NCI-H345 (cell line): ENCODE measurements at regions not wholly inside any gene's neighbourhood (a gene's known extent, or its start where the extent isn't known, plus 50 kb on each side); places are given as distances from the start of the nearest gene placed in this dataset.
"Not testable (repeated sequence)": the region's sequence is repeated elsewhere in the genome, so short reads cannot be mapped to it uniquely, and the experiment has no call there.

Source experiments
- DNase-seq: peaks from one replicate; lab custom pipeline; 2025; lab: John Stamatoyannopoulos, UW

GRCh38 chr2:180540761-180541160 is 439.6 kb upstream of the UBE2E3 start:
- DNase-seq: no peak

- no peak for DNase-seq
These were observed 440.9 kb upstream of the UBE2E3 start for GRCh38 chr2:180539541-180539940.

GRCh38 chr2:180535289-180535688 is 445.1 kb upstream of the UBE2E3 start:
- DNase-seq: no peak

GRCh38 chr2:180531787-180532186 is 448.6 kb upstream of the UBE2E3 start:
- not testable (repeated sequence) for DNase-seq

GRCh38 chr2:180524499-180524898 is 455.9 kb upstream of the UBE2E3 start:
- DNase-seq: no peak

- no peak for DNase-seq
These were observed 456.6 kb upstream of the UBE2E3 start for GRCh38 chr2:180523621-180524340.

- no peak for DNase-seq
These were observed 459.4 kb upstream of the UBE2E3 start for GRCh38 chr2:180520921-180521581.

- peak; percentile 34 for DNase-seq
These were observed 460.2 kb upstream of the UBE2E3 start for GRCh38 chr2:180520206-180520605.

- no peak for DNase-seq
These were observed 461.1 kb upstream of the UBE2E3 start for GRCh38 chr2:180519276-180519675.

GRCh38 chr2:180516232-180516631 is 464.2 kb upstream of the UBE2E3 start:
- DNase-seq: no peak

GRCh38 chr2:180513389-180513788 is 467.0 kb upstream of the UBE2E3 start:
- DNase-seq: no peak

GRCh38 chr2:180508458-180508857 is 471.9 kb upstream of the UBE2E3 start:
- DNase-seq: no peak

- no peak for DNase-seq
These were observed 473.4 kb upstream of the UBE2E3 start for GRCh38 chr2:180507028-180507427.

GRCh38 chr2:180505203-180505602 is 475.2 kb upstream of the UBE2E3 start:
- no peak for DNase-seq

GRCh38 chr2:180497621-180498152 is 482.7 kb upstream of the UBE2E3 start:
- DNase-seq: no peak

GRCh38 chr2:180495606-180496005 is 484.8 kb upstream of the UBE2E3 start:
- DNase-seq: no peak

- DNase-seq: no peak
These were observed 486.1 kb upstream of the UBE2E3 start for GRCh38 chr2:180494286-180494685.

- no peak for DNase-seq
These were observed 475.6 kb upstream of the CWC22 start for GRCh38 chr2:180482696-180483095.

GRCh38 chr2:180481998-180482397 is 474.9 kb upstream of the CWC22 start:
- no peak for DNase-seq

- no peak for DNase-seq
These were observed 471.8 kb upstream of the CWC22 start for GRCh38 chr2:180478883-180479282.

GRCh38 chr2:180474716-180475115 is 467.6 kb upstream of the CWC22 start:
- DNase-seq: no peak

- no peak for DNase-seq
These were observed 466.4 kb upstream of the CWC22 start for GRCh38 chr2:180473456-180473855.

- DNase-seq: no peak
These were observed 465.0 kb upstream of the CWC22 start for GRCh38 chr2:180472133-180472532.
